H1 (cell line): ENCODE measurements at regions not wholly inside any gene's neighbourhood (a gene's known extent, or its start where the extent isn't known, plus 50 kb on each side); places are given as distances from the start of the nearest gene placed in this dataset.

Source experiments
- CTCF ChIA-PET: fragments of 300-600 bp; sonication (Branson Sonifier 250); formaldehyde crosslinking; loops from one replicate; lab custom pipeline; 2021; ENCODE audit not compliant: partially characterized antibody; lab: Charles Lee
- POLR2A ChIA-PET: fragments of 300-600 bp; sonication (Branson Sonifier 250); formaldehyde crosslinking; loops from one replicate; lab custom pipeline; 2021; ENCODE audit warnings: inconsistent platforms; ENCODE audit not compliant: partially characterized antibody; lab: Charles Lee
- DNase-seq, 2 experiments: peaks; one replicate each; pipeline versions ENCODE4 v3.0.0 to v3.0.0-alpha.2; 2010 to 2022; ENCODE audit warnings: low spot score in 2 of 2, low read depth in 1 of 2, mixed read lengths in 1 of 2
- FAIRE-seq: peaks from 2 replicates; lab custom pipeline; 2011; peaks lifted over from hg19 to GRCh38; lab: Jason Lieb, UNC
- H2AFZ ChIP-seq: 2 replicates; pipeline ENCODE4 v1.8.1; 2012; ENCODE audit warnings: low read length, inconsistent platforms
- H2AK5ac ChIP-seq: 2 replicates; pipeline ENCODE4 v1.6.1; 2013; ENCODE audit warnings: low read depth, low read length
- H2BK120ac ChIP-seq: replicated peaks from 2 replicates; pipeline ENCODE3; 2013; ENCODE audit warnings: low read depth, low read length, inconsistent platforms
- H2BK12ac ChIP-seq: 2 replicates; pipeline ENCODE4 v1.6.1; 2013; ENCODE audit warnings: low read depth, low read length
- H2BK15ac ChIP-seq: 2 replicates; pipeline ENCODE4 v1.6.1; 2013; ENCODE audit warnings: low read length
- H2BK20ac ChIP-seq: 2 replicates; pipeline ENCODE4 v1.6.1; 2013; ENCODE audit warnings: low read length
- H2BK5ac ChIP-seq: 2 replicates; pipeline ENCODE4 v1.6.1; 2013; ENCODE audit warnings: low read depth, low read length
- H3K14ac ChIP-seq: 2 replicates; pipeline ENCODE4 v1.6.1; 2013; ENCODE audit warnings: inconsistent platforms; ENCODE audit not compliant: insufficient read length
- H3K18ac ChIP-seq: 2 replicates; pipeline ENCODE4 v1.6.1; 2013; ENCODE audit warnings: low read length; ENCODE audit errors: extremely low read depth
- H3K23ac ChIP-seq: 2 replicates; pipeline ENCODE4 v1.6.1; 2013; ENCODE audit warnings: inconsistent platforms; ENCODE audit not compliant: insufficient read length
- H3K23me2 ChIP-seq: 2 replicates; pipeline ENCODE4 v1.6.1; 2013; ENCODE audit warnings: low read depth, low read length
- H3K27ac ChIP-seq: 2 replicates; pipeline ENCODE4 v1.6.1; 2011; ENCODE audit warnings: low read depth, low read length, inconsistent platforms
- H3K27me3 ChIP-seq, 4 experiments: replicated peaks in 1 of 4; 1 replicate in 1 of 4; 2 replicates in 3 of 4; pipeline versions ENCODE4 v1.6.1 to v1.8.1; 2011 to 2013; ENCODE audit warnings: low read length in 3 of 4, mild to moderate bottlenecking in 3 of 4, inconsistent platforms in 2 of 4, mixed read lengths in 2 of 4, moderate library complexity in 1 of 4; ENCODE audit not compliant: control insufficient read depth in 3 of 4, insufficient read depth in 3 of 4; ENCODE audit errors: extremely low read depth in 1 of 4
- H3K36me3 ChIP-seq, 4 experiments: 2 replicates each; pipeline versions ENCODE4 v1.6.1 to v1.8.1; 2011 to 2013; ENCODE audit warnings: mild to moderate bottlenecking in 4 of 4, low read length in 3 of 4, moderate library complexity in 2 of 4, control low read depth in 1 of 4, inconsistent platforms in 1 of 4; ENCODE audit not compliant: insufficient read depth in 4 of 4, control insufficient read depth in 2 of 4
- H3K4ac ChIP-seq: replicated peaks from 2 replicates; pipeline ENCODE3; 2013; ENCODE audit warnings: low read length, low read depth, mixed read lengths, inconsistent platforms; ENCODE audit not compliant: insufficient read length
- H3K4me1 ChIP-seq, 4 experiments: replicated peaks in 1 of 4; 1 replicate in 1 of 4; 2 replicates in 3 of 4; pipeline versions ENCODE4 v1.6.1 to v1.8.1; 2011 to 2013; ENCODE audit warnings: low read length in 3 of 4, inconsistent platforms in 2 of 4, mixed read lengths in 1 of 4; ENCODE audit not compliant: insufficient read depth in 4 of 4, control insufficient read depth in 3 of 4
- H3K4me2 ChIP-seq, 2 experiments: 2 replicates each; pipeline versions ENCODE4 v1.6.1 to v1.8.1; 2011 to 2013; ENCODE audit warnings: low read depth in 2 of 2, low read length in 2 of 2, control low read depth in 1 of 2, inconsistent platforms in 1 of 2, mild to moderate bottlenecking in 1 of 2; ENCODE audit not compliant: insufficient read depth in 1 of 2
- H3K4me3 ChIP-seq, 4 experiments: fragments of 200-600, 300-600 bp in 1 of 4; sonication (generic), shearing (Covaris generic), sonication (Bioruptor Twin) in 1 of 4; 2 replicates each; pipeline versions ENCODE4 v1.5.1 to v1.8.1; 2011 to 2016; ENCODE audit warnings: low read length in 4 of 4, low read depth in 3 of 4, control low read depth in 2 of 4, inconsistent platforms in 2 of 4, mild to moderate bottlenecking in 2 of 4, mixed read lengths in 1 of 4, moderate library complexity in 1 of 4; ENCODE audit not compliant: insufficient read depth in 2 of 4; ENCODE audit errors: extremely low read depth in 1 of 4
- H3K56ac ChIP-seq: replicated peaks from 2 replicates; pipeline ENCODE3; 2013; ENCODE audit warnings: low read depth, mild to moderate bottlenecking, mixed read lengths, low read length, inconsistent platforms; ENCODE audit not compliant: insufficient read length
- H3K79me1 ChIP-seq: 2 replicates; pipeline ENCODE4 v1.6.1; 2013; ENCODE audit warnings: low read depth, low read length, control low read depth
- H3K79me2 ChIP-seq, 2 experiments: 2 replicates each; pipeline versions ENCODE4 v1.6.1 to v1.8.1; 2012 to 2013; ENCODE audit warnings: low read length in 2 of 2, mild to moderate bottlenecking in 2 of 2, inconsistent platforms in 1 of 2; ENCODE audit not compliant: insufficient read depth in 2 of 2, control insufficient read depth in 1 of 2
- H3K9ac ChIP-seq, 4 experiments: replicated peaks in 1 of 4; 1 replicate in 1 of 4; 2 replicates in 3 of 4; pipeline versions ENCODE4 v1.6.1 to v1.8.1; 2011 to 2013; ENCODE audit warnings: low read depth in 3 of 4, low read length in 3 of 4, control low read depth in 2 of 4, mild to moderate bottlenecking in 2 of 4, moderate library complexity in 2 of 4, inconsistent platforms in 1 of 4; ENCODE audit errors: extremely low read depth in 1 of 4
- H3K9me3 ChIP-seq, 2 experiments: 2 replicates each; pipeline versions ENCODE4 v1.6.1 to v1.8.1; 2012 to 2013; ENCODE audit warnings: mild to moderate bottlenecking in 2 of 2, moderate library complexity in 2 of 2, control low read depth in 1 of 2, inconsistent platforms in 1 of 2, low read depth in 1 of 2, low read length in 1 of 2, mixed read lengths in 1 of 2; ENCODE audit not compliant: insufficient read depth in 2 of 2
- H4K20me1 ChIP-seq, 2 experiments: replicated peaks in 1 of 2; 2 replicates each; pipeline versions ENCODE3 to v1.8.1; 2011 to 2013; ENCODE audit warnings: inconsistent platforms in 2 of 2, low read length in 2 of 2, mild to moderate bottlenecking in 1 of 2; ENCODE audit not compliant: insufficient read depth in 2 of 2, control insufficient read depth in 1 of 2
- H4K5ac ChIP-seq: 2 replicates; pipeline ENCODE4 v1.6.1; 2013; ENCODE audit warnings: low read length, low read depth, mixed read lengths, inconsistent platforms; ENCODE audit not compliant: insufficient read length
- H4K8ac ChIP-seq: 2 replicates; pipeline ENCODE4 v1.8.0; 2013; ENCODE audit warnings: mild to moderate bottlenecking, moderate library complexity, low read length, inconsistent platforms; ENCODE audit not compliant: insufficient read depth; ENCODE audit errors: extremely low read depth
- H4K91ac ChIP-seq: replicated peaks from 2 replicates; pipeline ENCODE3; 2013; ENCODE audit warnings: low read length, mixed read lengths, inconsistent platforms; ENCODE audit not compliant: insufficient read length
- BRCA1 ChIP-seq: IDR thresholded peaks from 2 replicates; pipeline ENCODE4 v1.6.1; 2012; ENCODE audit warnings: low read depth, low read length, improper control_type of control experiment
- CTBP2 ChIP-seq: IDR thresholded peaks from 2 replicates; pipeline ENCODE4 v1.7.0; 2011; ENCODE audit warnings: borderline replicate concordance, mild to moderate bottlenecking, moderate library complexity, mixed read lengths, low read length; ENCODE audit not compliant: insufficient read depth, insufficient read length
- KDM4A ChIP-seq: IDR thresholded peaks from one replicate; pipeline ENCODE4 v1.7.1; 2012; ENCODE audit warnings: low read depth, mild to moderate bottlenecking, moderate library complexity, low read length, inconsistent platforms; ENCODE audit not compliant: severe bottlenecking
- MAFK ChIP-seq: IDR thresholded peaks from 2 replicates; pipeline ENCODE4 v1.6.1; 2012; ENCODE audit warnings: low read depth, mild to moderate bottlenecking, improper control_type of control experiment, low read length
- NANOG ChIP-seq: IDR thresholded peaks from 2 replicates; pipeline ENCODE4 v1.6.1; 2011; ENCODE audit warnings: low read length, low read depth, mild to moderate bottlenecking, inconsistent platforms; ENCODE audit not compliant: insufficient read depth, poor library complexity, severe bottlenecking
- NRF1 ChIP-seq: IDR thresholded peaks from 2 replicates; pipeline ENCODE4 v1.6.1; 2011; ENCODE audit warnings: mild to moderate bottlenecking, low read depth, low read length, improper control_type of control experiment
- PHF8 ChIP-seq: fragments of 200-600 bp; sonication (generic); conservative IDR thresholded peaks from 2 replicates; pipeline ENCODE4 v1.7.1; 2012; ENCODE audit warnings: low read depth, mild to moderate bottlenecking, inconsistent platforms, low read length, moderate library complexity
- POLR2AphosphoS5 ChIP-seq: IDR thresholded peaks from 2 replicates; pipeline ENCODE4 v1.6.1; 2011; ENCODE audit warnings: low read depth, low read length
- POU5F1 ChIP-seq: IDR thresholded peaks from 2 replicates; pipeline ENCODE4 v1.6.1; 2011; ENCODE audit warnings: low read depth, mild to moderate bottlenecking, low read length, moderate library complexity
- RFX5 ChIP-seq: IDR thresholded peaks from 2 replicates; pipeline ENCODE4 v1.6.1; 2011; ENCODE audit warnings: low read depth, low read length, improper control_type of control experiment, borderline replicate concordance
- SIX5 ChIP-seq: IDR thresholded peaks from 2 replicates; pipeline ENCODE4 v1.6.1; 2011; ENCODE audit warnings: mild to moderate bottlenecking, low read depth, low read length
- SP2 ChIP-seq: IDR thresholded peaks from 2 replicates; pipeline ENCODE4 v1.6.1; 2012; ENCODE audit warnings: mild to moderate bottlenecking, low read length, inconsistent platforms
- TAF1 ChIP-seq: IDR thresholded peaks from 2 replicates; pipeline ENCODE4 v1.6.1; 2011; ENCODE audit warnings: mild to moderate bottlenecking, low read depth, low read length
- TEAD4 ChIP-seq: IDR thresholded peaks from 2 replicates; pipeline ENCODE4 v1.6.1; 2012; ENCODE audit warnings: low read depth, low read length, inconsistent platforms, mixed read lengths
- WGBS, 2 experiments: shearing (Covaris generic) in 1 of 2; methylation state at CpG; one replicate each; pipeline versions ENCODE4 v1.1.6 to v1.1.7; 2013 to 2015; ENCODE audit warnings: low lambda C conversion rate in 2 of 2, mixed read lengths in 2 of 2, inconsistent platforms in 1 of 2, low coverage in 1 of 2, missing lambda C conversion rate in 1 of 2; ENCODE audit not compliant: insufficient replicate concordance in 2 of 2, insufficient coverage in 1 of 2, insufficient read length in 1 of 2; ENCODE audit errors: extremely low coverage in 1 of 2, missing lambda C conversion rate in 1 of 2; 5-methylcytosine and 5-hydroxymethylcytosine counted together
- TF ChIP-seq, protein P1 (sequence below): IDR thresholded peaks from 2 replicates; pipeline ENCODE4 v1.6.1; 2011; ENCODE audit warnings: low read depth, mild to moderate bottlenecking, low read length; ENCODE audit not compliant: insufficient read depth

DNA sequence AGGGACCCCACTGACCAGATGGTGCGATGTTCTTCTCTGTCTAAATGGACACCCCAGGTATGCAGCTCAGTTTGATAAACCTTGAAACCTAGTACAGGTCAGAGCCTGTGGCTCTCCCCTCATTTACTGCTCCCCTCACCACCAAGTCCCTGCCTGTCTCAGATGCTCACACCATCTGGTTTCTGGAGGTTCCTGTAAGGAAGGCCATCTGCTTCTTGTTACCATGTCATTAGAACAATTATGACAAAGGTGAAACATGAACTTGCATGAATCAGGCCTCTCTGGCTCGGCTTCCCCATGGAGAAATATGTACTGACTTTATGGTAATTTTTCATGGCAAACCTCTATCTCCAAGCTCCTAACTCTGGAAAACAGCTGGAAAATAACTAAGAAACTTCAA is 965.7 kb downstream of the UQCRFS1 start:
- Histone ChIP-seq H4K91ac (no peak overlapping the region), H3K14ac (no peak overlapping the region), H3K9ac (no peak overlapping the region), H3K4me1 (no peaks in the 10 kb centered on the region), H3K79me1 (no peaks in the 10 kb centered on the region), H2BK15ac (no peak overlapping the region), H3K56ac (no peak overlapping the region), H3K79me2 (no peaks in the 10 kb centered on the region), H3K4me3 (no peak overlapping the region), H4K8ac (no peak overlapping the region), H3K4ac (no peak overlapping the region), H2BK12ac (no peak overlapping the region), H3K9me3 (no peaks in the 10 kb centered on the region), H2AFZ (no peak overlapping the region), H2BK20ac (no peak overlapping the region), H3K23ac (no peak overlapping the region), H2BK120ac (no peak overlapping the region), H3K27me3 (no peaks in the 10 kb centered on the region; a peak in 1 of 7 replicates), H4K20me1 (no peaks in the 10 kb centered on the region), H3K4me2 (no peak overlapping the region), H3K18ac (no peak overlapping the region), H2BK5ac (no peak overlapping the region), H2AK5ac (no peak overlapping the region), H3K27ac (no peak overlapping the region), H3K23me2 (no peaks in the 10 kb centered on the region), H3K36me3 (no peaks in the 10 kb centered on the region), H4K5ac (no peak overlapping the region)
- 93% methylated on average over 2 of the region's 2 CpGs; no CpG with 5 or more reads in 1 of the 2 experiments for WGBS, 2 experiments
- POLR2A ChIA-PET: no interaction called here
- DNase-seq (no peak), FAIRE-seq (no peak)
- CTCF ChIA-PET: interaction anchor here (0.8 to 13.9 kb wide), 2 partner anchors 62 to 74 kb away, joined by 3 to 289 read pairs; no protein-coding TSS in a partner anchor
- TF ChIP-seq NRF1 (no peak), MAFK (no peak), NANOG (no peak), PHF8 (no peak), KDM4A (no peak), BRCA1 (no peak), POU5F1 (no peak), POLR2AphosphoS5 (no peak), SIX5 (no peak), TEAD4 (no peak), SP2 (no peak), CTBP2 (no peak), RFX5 (no peak), TAF1 (no peak)
- TF ChIP-seq, protein P1, sequence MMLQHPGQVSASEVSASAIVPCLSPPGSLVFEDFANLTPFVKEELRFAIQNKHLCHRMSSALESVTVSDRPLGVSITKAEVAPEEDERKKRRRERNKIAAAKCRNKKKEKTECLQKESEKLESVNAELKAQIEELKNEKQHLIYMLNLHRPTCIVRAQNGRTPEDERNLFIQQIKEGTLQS: no peak
